H9 (cell line): ENCODE measurements at regions not wholly inside any gene's neighbourhood (a gene's known extent, or its start where the extent isn't known, plus 50 kb on each side); places are given as distances from the start of the nearest gene placed in this dataset.

Source experiments
- DNase-seq: peaks from one replicate; pipeline ENCODE4 v3.0.0-alpha.2; 2017
- H2AFZ ChIP-seq: one replicate; pipeline ENCODE4 v1.6.1; 2013; ENCODE audit warnings: mild to moderate bottlenecking, low read length, control low read depth, moderate library complexity
- H2AK5ac ChIP-seq: 2 replicates; pipeline ENCODE4 v1.6.1; 2013; ENCODE audit warnings: low read length, control low read depth, mixed read lengths; ENCODE audit not compliant: insufficient read length
- H2BK120ac ChIP-seq: one replicate; pipeline ENCODE4 v1.6.1; 2013; ENCODE audit warnings: low read depth, mild to moderate bottlenecking, low read length, control low read depth, inconsistent platforms; ENCODE audit not compliant: poor library complexity, severe bottlenecking
- H2BK12ac ChIP-seq: 2 replicates; pipeline ENCODE4 v1.6.1; 2013; ENCODE audit warnings: low read length, control low read depth, mixed read lengths, low read depth; ENCODE audit not compliant: insufficient read length
- H2BK15ac ChIP-seq: 2 replicates; pipeline ENCODE4 v1.6.1; 2013; ENCODE audit warnings: low read depth, low read length, control low read depth
- H2BK20ac ChIP-seq: one replicate; pipeline ENCODE4 v1.6.1; 2013; ENCODE audit warnings: low read depth, mild to moderate bottlenecking, low read length, control low read depth, inconsistent platforms; ENCODE audit not compliant: poor library complexity, severe bottlenecking
- H2BK5ac ChIP-seq: 2 replicates; pipeline ENCODE4 v1.6.1; 2013; ENCODE audit warnings: low read length, control low read depth, mixed read lengths; ENCODE audit not compliant: insufficient read length
- H3K14ac ChIP-seq: 2 replicates; pipeline ENCODE4 v1.6.1; 2013; ENCODE audit warnings: low read length, control low read depth; ENCODE audit not compliant: insufficient read depth
- H3K18ac ChIP-seq: 2 replicates; pipeline ENCODE4 v1.6.1; 2013; ENCODE audit warnings: low read depth, mild to moderate bottlenecking, mixed read lengths, low read length, control low read depth; ENCODE audit not compliant: insufficient read length
- H3K23ac ChIP-seq: 2 replicates; pipeline ENCODE4 v1.6.1; 2013; ENCODE audit warnings: low read length, control low read depth, mixed read lengths, low read depth; ENCODE audit not compliant: insufficient read length
- H3K23me2 ChIP-seq: 2 replicates; pipeline ENCODE4 v1.6.1; 2013; ENCODE audit warnings: low read depth, mild to moderate bottlenecking, mixed read lengths, low read length, control low read depth; ENCODE audit not compliant: insufficient read length, poor library complexity, severe bottlenecking
- H3K27ac ChIP-seq: 2 replicates; pipeline ENCODE4 v1.5.1; 2013; ENCODE audit warnings: low read length, control low read depth, mixed read lengths, low read depth; ENCODE audit not compliant: insufficient read length
- H3K27me3 ChIP-seq: 2 replicates; pipeline ENCODE4 v1.6.1; 2013; ENCODE audit warnings: low read length, control low read depth, inconsistent platforms; ENCODE audit not compliant: insufficient read depth
- H3K4ac ChIP-seq: 2 replicates; pipeline ENCODE4 v1.6.1; 2013; ENCODE audit warnings: low read depth, mild to moderate bottlenecking, control low read depth, inconsistent platforms, low read length, moderate library complexity
- H3K4me1 ChIP-seq: 2 replicates; pipeline ENCODE4 v1.6.1; 2013; ENCODE audit warnings: low read length, control low read depth, inconsistent platforms; ENCODE audit not compliant: insufficient read depth
- H3K4me2 ChIP-seq: 2 replicates; pipeline ENCODE4 v1.6.1; 2013; ENCODE audit warnings: low read length, control low read depth, mixed read lengths; ENCODE audit not compliant: insufficient read length, insufficient read depth
- H3K56ac ChIP-seq: 2 replicates; pipeline ENCODE4 v1.6.1; 2013; ENCODE audit warnings: low read depth, mild to moderate bottlenecking, mixed read lengths, low read length, control low read depth; ENCODE audit not compliant: insufficient read length
- H3K79me1 ChIP-seq: 2 replicates; pipeline ENCODE4 v1.6.1; 2013; ENCODE audit warnings: low read depth, mild to moderate bottlenecking, moderate library complexity, low read length, control low read depth, inconsistent platforms; ENCODE audit not compliant: insufficient read depth, poor library complexity, severe bottlenecking
- H3K79me2 ChIP-seq: 2 replicates; pipeline ENCODE4 v1.6.1; 2013; ENCODE audit warnings: low read length, control low read depth, inconsistent platforms; ENCODE audit not compliant: insufficient read depth
- H3K9ac ChIP-seq: 2 replicates; pipeline ENCODE4 v1.6.1; 2013; ENCODE audit warnings: low read length, control low read depth, mixed read lengths; ENCODE audit not compliant: insufficient read length; ENCODE audit errors: extremely low read depth
- H3K9me3 ChIP-seq: one replicate; pipeline ENCODE4 v1.6.1; 2013; ENCODE audit warnings: low read depth, low read length, inconsistent platforms; ENCODE audit not compliant: control insufficient read depth
- H3T11ph ChIP-seq: one replicate; pipeline ENCODE4 v1.6.1; 2013; ENCODE audit warnings: mild to moderate bottlenecking, low read length, control low read depth, inconsistent platforms
- H4K20me1 ChIP-seq: one replicate; pipeline ENCODE4 v1.6.1; 2013; ENCODE audit not compliant: control insufficient read depth, insufficient read length, insufficient read depth
- H4K5ac ChIP-seq: 2 replicates; pipeline ENCODE4 v1.6.1; 2013; ENCODE audit warnings: low read depth, mild to moderate bottlenecking, mixed read lengths, low read length, control low read depth; ENCODE audit not compliant: insufficient read length
- H4K8ac ChIP-seq: replicated peaks from 2 replicates; pipeline ENCODE4 v1.6.1; 2013; ENCODE audit warnings: low read length, control low read depth, mixed read lengths, low read depth; ENCODE audit not compliant: insufficient read length
- H4K91ac ChIP-seq: 2 replicates; pipeline ENCODE4 v1.6.1; 2013; ENCODE audit warnings: low read depth, mild to moderate bottlenecking, moderate library complexity, mixed read lengths, low read length, control low read depth; ENCODE audit not compliant: insufficient read length
- H3K27ac Mint-ChIP-seq, 3 experiments: 2 replicates in 2 of 3; 3 replicates in 1 of 3; pipeline ENCODE4 v1.8.0; 2020 to 2021; ENCODE audit warnings: mixed read lengths in 3 of 3, mild to moderate bottlenecking in 1 of 3, moderate library complexity in 1 of 3
- H3K27me3 Mint-ChIP-seq: 2 replicates; pipeline ENCODE4 v1.8.0; 2021; ENCODE audit warnings: low read depth, mild to moderate bottlenecking, moderate library complexity, mixed read lengths
- H3K36me3 Mint-ChIP-seq, 3 experiments: 2 replicates in 2 of 3; 3 replicates in 1 of 3; pipeline ENCODE4 v1.8.0; 2020 to 2021; ENCODE audit warnings: low read depth in 3 of 3, mixed read lengths in 3 of 3; ENCODE audit not compliant: insufficient read depth in 1 of 3
- H3K4me1 Mint-ChIP-seq, 2 experiments: 2 replicates each; pipeline ENCODE4 v1.8.0; 2020; ENCODE audit warnings: mixed read lengths in 2 of 2
- H3K4me3 Mint-ChIP-seq, 2 experiments: 2 replicates in 1 of 2; 3 replicates in 1 of 2; pipeline ENCODE4 v1.8.0; 2020 to 2021; ENCODE audit warnings: mild to moderate bottlenecking in 2 of 2, mixed read lengths in 2 of 2, moderate library complexity in 1 of 2
- H3K9me3 Mint-ChIP-seq, 2 experiments: 2 replicates in 1 of 2; 3 replicates in 1 of 2; pipeline ENCODE4 v1.8.0; 2020; ENCODE audit warnings: mild to moderate bottlenecking in 2 of 2, mixed read lengths in 2 of 2, moderate library complexity in 1 of 2
- WGBS: extraction: QIAGEN DNeasy Blood & Tissue Kit; methylation state at CpG from one replicate; pipeline ENCODE4 v1.1.7; 2013; ENCODE audit warnings: missing lambda C conversion rate, low lambda C conversion rate, mixed read lengths; ENCODE audit not compliant: insufficient read length; ENCODE audit errors: extremely low coverage; 5-methylcytosine and 5-hydroxymethylcytosine counted together
- TF ChIP-seq, protein P1 (sequence below): fragments of 200-600 bp; sonication (generic); conservative IDR thresholded peaks from 3 replicates; pipeline ENCODE4 v1.8.0; 2021; ENCODE audit warnings: antibody characterized with exemption, mild to moderate bottlenecking

DNA sequence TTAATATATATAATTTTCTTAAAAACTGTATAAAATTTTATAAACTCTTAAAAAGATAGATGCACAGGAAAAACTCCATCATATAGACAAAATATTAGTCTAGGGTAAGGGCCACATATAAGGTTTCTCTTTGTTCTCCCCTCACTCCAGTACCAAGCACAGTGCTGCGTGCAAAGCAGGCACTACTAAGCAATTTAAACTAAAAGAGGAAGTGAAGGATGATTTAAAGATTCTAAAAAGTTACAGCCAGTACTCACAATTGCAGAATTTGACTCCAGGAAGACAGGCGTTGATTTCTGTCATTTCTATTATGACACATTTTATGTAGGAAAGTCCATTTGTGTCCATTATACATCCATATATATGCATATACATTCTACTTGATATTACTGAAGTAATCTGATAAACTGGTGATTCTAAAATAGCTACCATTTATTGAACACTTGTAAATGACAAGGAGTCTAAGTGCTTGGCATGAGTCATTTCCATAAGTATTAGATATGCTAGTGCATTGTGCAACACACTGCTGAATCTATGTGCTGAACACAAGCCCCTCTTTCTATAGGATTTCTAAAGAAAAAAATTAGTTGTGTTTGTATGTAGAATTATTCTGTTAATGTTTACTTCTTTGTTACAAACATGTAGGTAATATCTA is 785.5 kb upstream of the ARRDC4 start:
- no peak overlapping the region for H3K4me2 ChIP-seq
- no peak overlapping the region for H3K9ac ChIP-seq
- H3K4me1 ChIP-seq = peaks cover 2% of the 10 kb centered on the region; the same call in 1 of the 2 replicates

More for the DNA sequence above, 785.5 kb upstream of the ARRDC4 start:
- Mint-ChIP-seq H3K27ac (no peak overlapping the region), H3K27me3 (no peaks in the 10 kb centered on the region), H3K36me3 (no peaks in the 10 kb centered on the region; a peak in 1 of 7 replicates), H3K4me3 (no peak overlapping the region), H3K4me1 (peaks cover 12% of the 10 kb centered on the region in 2 experiments), H3K9me3 (no peaks in the 10 kb centered on the region; a peak in 1 of 5 replicates)
- H3K18ac ChIP-seq = no peak overlapping the region
- no peak overlapping the region for H4K91ac ChIP-seq
- no peak overlapping the region for H4K8ac ChIP-seq
- no peak overlapping the region for H3K27ac ChIP-seq
- no peak overlapping the region for H2BK12ac ChIP-seq
- no peak overlapping the region for H3K56ac ChIP-seq
- no peak overlapping the region for H4K5ac ChIP-seq
- H3K23ac ChIP-seq = no peak overlapping the region
- H2BK5ac ChIP-seq = no peak overlapping the region
- no peaks in the 10 kb centered on the region for H3K79me1 ChIP-seq
- H3K14ac ChIP-seq = no peak overlapping the region
- no peaks in the 10 kb centered on the region for H3K23me2 ChIP-seq
- no peak overlapping the region for H2AK5ac ChIP-seq
- H3K4ac ChIP-seq = no peak overlapping the region
- no peak overlapping the region for H2BK15ac ChIP-seq
- no peaks in the 10 kb centered on the region for H3K9me3 ChIP-seq
- no CpG with 5 or more reads among the region's 2 CpGs for WGBS
- no peaks in the 10 kb centered on the region for H4K20me1 ChIP-seq
- H2AFZ ChIP-seq = no peak overlapping the region
- H3T11ph ChIP-seq = no peak overlapping the region
- H3K79me2 ChIP-seq = no peaks in the 10 kb centered on the region
- no peak overlapping the region for H2BK20ac ChIP-seq
- no peak overlapping the region for H2BK120ac ChIP-seq
- no peaks in the 10 kb centered on the region for H3K27me3 ChIP-seq
- TF ChIP-seq, protein P1, sequence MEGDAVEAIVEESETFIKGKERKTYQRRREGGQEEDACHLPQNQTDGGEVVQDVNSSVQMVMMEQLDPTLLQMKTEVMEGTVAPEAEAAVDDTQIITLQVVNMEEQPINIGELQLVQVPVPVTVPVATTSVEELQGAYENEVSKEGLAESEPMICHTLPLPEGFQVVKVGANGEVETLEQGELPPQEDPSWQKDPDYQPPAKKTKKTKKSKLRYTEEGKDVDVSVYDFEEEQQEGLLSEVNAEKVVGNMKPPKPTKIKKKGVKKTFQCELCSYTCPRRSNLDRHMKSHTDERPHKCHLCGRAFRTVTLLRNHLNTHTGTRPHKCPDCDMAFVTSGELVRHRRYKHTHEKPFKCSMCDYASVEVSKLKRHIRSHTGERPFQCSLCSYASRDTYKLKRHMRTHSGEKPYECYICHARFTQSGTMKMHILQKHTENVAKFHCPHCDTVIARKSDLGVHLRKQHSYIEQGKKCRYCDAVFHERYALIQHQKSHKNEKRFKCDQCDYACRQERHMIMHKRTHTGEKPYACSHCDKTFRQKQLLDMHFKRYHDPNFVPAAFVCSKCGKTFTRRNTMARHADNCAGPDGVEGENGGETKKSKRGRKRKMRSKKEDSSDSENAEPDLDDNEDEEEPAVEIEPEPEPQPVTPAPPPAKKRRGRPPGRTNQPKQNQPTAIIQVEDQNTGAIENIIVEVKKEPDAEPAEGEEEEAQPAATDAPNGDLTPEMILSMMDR = no peak
- no peak for DNase-seq
